HEK293T (cell line): ENCODE measurements at regions not wholly inside any gene's neighbourhood (a gene's known extent, or its start where the extent isn't known, plus 50 kb on each side); places are given as distances from the start of the nearest gene placed in this dataset.

Experiments used
- CTCF ChIA-PET: fragments of 350-600 bp; formaldehyde crosslinking; extraction: SDS; loops from one replicate; lab custom pipeline; 2021; ENCODE audit warnings: antibody characterized with exemption, inconsistent platforms; lab: Yijun Ruan, JAX
- POLR2A ChIA-PET: fragments of 350-600 bp; formaldehyde crosslinking; extraction: SDS; loops from one replicate; lab custom pipeline; 2020; ENCODE audit warnings: antibody characterized with exemption, inconsistent platforms; lab: Yijun Ruan, JAX
- DNase-seq: peaks from one replicate; pipeline ENCODE4 v3.0.0; 2012; ENCODE audit warnings: mixed read lengths; ENCODE audit errors: extremely low spot score
- ARNT ChIP-seq: fragments of 450-650 bp; IDR thresholded peaks from 2 replicates; pipeline ENCODE4 v1.6.1; 2017; ENCODE audit warnings: mild to moderate bottlenecking
- BHLHE40 ChIP-seq: fragments of 450-650 bp; IDR thresholded peaks from 2 replicates; pipeline ENCODE4 v1.6.1; 2016; ENCODE audit warnings: mild to moderate bottlenecking, moderate library complexity, borderline replicate concordance
- CTBP1 ChIP-seq: fragments of 450-650 bp; IDR thresholded peaks from 2 replicates; pipeline ENCODE4 v1.6.1; 2016; ENCODE audit warnings: borderline replicate concordance
- ELF4 ChIP-seq: fragments of 450-650 bp; IDR thresholded peaks from 2 replicates; pipeline ENCODE4 v1.6.1; 2017; ENCODE audit warnings: antibody characterized with exemption
- FOXA1 ChIP-seq: fragments of 450-650 bp; IDR thresholded peaks from 2 replicates; pipeline ENCODE4 v1.6.1; 2016; ENCODE audit warnings: mild to moderate bottlenecking
- FOXK2 ChIP-seq: fragments of 450-650 bp; IDR thresholded peaks from 2 replicates; pipeline ENCODE4 v1.6.1; 2016; ENCODE audit warnings: mild to moderate bottlenecking
- FOXM1 ChIP-seq: fragments of 450-650 bp; IDR thresholded peaks from 2 replicates; pipeline ENCODE4 v1.6.1; 2017; ENCODE audit warnings: mild to moderate bottlenecking, borderline replicate concordance
- HDGF ChIP-seq: fragments of 450-650 bp; IDR thresholded peaks from 2 replicates; pipeline ENCODE4 v1.6.1; 2017; ENCODE audit warnings: antibody characterized with exemption, borderline replicate concordance
- L3MBTL2 ChIP-seq: fragments of 450-650 bp; conservative IDR thresholded peaks from 2 replicates; pipeline ENCODE4 v1.6.1; 2016; ENCODE audit warnings: mild to moderate bottlenecking
- LEF1 ChIP-seq: fragments of 450-650 bp; IDR thresholded peaks from 2 replicates; pipeline ENCODE4 v1.6.1; 2017; ENCODE audit warnings: mild to moderate bottlenecking, borderline replicate concordance
- NFRKB ChIP-seq: fragments of 450-650 bp; IDR thresholded peaks from 2 replicates; pipeline ENCODE4 v1.6.1; 2016; ENCODE audit warnings: mild to moderate bottlenecking, moderate library complexity
- SP1 ChIP-seq: fragments of 450-650 bp; IDR thresholded peaks from 2 replicates; pipeline ENCODE4 v1.6.1; 2017
- SUZ12 ChIP-seq: fragments of 450-650 bp; IDR thresholded peaks from 2 replicates; pipeline ENCODE4 v1.6.1; 2016; ENCODE audit warnings: mild to moderate bottlenecking
- TARDBP ChIP-seq: fragments of 450-650 bp; IDR thresholded peaks from 2 replicates; pipeline ENCODE4 v1.6.1; 2016
- ZNF384 ChIP-seq: fragments of 450-650 bp; IDR thresholded peaks from 2 replicates; pipeline ENCODE4 v1.6.1; 2016
- TF ChIP-seq, protein P1 (sequence below): fragments of 450-650 bp; IDR thresholded peaks from 2 replicates; pipeline ENCODE4 v1.6.1; 2016

DNA sequence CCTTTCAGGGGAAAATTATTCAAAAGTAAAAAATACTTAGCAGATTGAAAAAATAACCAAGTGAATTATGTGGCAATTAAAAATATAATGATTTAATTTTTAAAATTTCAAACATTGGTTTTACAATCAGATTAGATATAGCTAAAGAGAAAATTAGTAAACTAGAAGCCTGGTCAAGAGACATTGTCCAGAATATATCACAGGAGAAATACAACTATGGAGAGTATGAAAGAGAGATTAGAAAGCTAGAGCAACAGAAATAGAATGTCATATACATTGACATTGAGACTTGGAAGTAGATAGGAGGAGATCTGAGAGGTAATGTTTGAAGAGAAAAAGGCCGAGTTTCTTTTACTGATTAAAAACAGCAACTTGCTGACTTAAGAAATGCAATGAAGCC, 476.4 kb upstream of the SLC10A2 start:
- TF ChIP-seq ELF4: no peak
- no peak for TF ChIP-seq TARDBP
- no peak for TF ChIP-seq FOXA1
- no peak for TF ChIP-seq BHLHE40
- DNase-seq: no peak
- CTCF ChIA-PET: no interaction called here
- POLR2A ChIA-PET: no interaction called here

DNA sequence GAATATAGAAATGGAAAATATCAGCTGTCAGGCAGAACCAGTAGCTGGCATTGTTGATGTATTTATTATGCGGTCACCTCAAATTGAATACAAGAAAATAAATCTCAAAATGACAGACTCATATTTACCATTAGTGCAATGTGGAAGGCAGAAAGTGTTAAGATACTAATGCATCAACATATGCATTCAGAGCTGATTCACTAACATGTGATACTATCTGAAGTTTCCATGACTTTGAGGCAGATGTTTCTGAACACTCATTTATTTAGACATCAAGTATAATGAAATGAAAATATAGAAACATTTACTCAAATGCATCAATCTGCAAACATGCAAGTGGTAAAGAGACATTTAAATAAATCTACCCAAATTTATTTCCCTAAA, 474.2 kb upstream of the SLC10A2 start:
- POLR2A ChIA-PET: no interaction called here
- CTCF ChIA-PET: no interaction called here
- DNase-seq: no peak
- TF ChIP-seq FOXA1 (no peak), CTBP1 (no peak), LEF1 (no peak)

DNA sequence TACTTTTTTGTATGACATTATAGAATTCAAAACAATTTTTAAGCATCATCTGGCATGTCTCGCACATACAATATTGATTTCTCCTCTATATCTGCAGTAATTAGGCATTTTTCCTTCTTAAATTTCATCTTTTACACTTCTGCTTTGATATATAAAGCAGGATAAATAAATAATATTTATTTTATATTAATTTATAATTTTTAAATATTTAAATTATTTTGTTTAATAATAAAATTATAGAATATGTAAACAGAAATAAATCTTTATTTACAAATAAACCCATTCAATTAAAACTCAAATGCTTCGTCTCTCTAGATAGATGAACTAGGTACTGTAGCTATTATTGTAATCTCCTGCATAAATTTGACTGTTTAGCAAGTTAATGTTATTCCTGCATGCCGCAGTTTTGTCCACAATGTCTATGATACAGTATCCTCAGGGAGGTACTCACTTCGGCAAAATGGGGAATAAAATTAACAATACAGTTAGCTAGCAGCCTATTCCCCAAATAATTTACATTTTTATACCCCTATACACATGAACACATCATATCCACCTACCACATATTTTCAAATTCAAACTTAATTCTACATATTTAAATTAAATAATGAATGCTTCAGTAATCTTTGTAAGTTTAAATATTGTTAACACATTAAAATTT, 473.6 kb upstream of the SLC10A2 start:
- ChIA-PET POLR2A (no interaction called here), CTCF (no interaction called here)
- no peak for DNase-seq
- TF ChIP-seq ARNT (no peak), ZNF384 (no peak), HDGF (no peak), BHLHE40 (no peak), TARDBP (no peak), L3MBTL2 (no peak), SUZ12 (no peak), SP1 (no peak), ELF4 (no peak), LEF1 (no peak), FOXA1 (no peak)
- TF ChIP-seq, protein P1, sequence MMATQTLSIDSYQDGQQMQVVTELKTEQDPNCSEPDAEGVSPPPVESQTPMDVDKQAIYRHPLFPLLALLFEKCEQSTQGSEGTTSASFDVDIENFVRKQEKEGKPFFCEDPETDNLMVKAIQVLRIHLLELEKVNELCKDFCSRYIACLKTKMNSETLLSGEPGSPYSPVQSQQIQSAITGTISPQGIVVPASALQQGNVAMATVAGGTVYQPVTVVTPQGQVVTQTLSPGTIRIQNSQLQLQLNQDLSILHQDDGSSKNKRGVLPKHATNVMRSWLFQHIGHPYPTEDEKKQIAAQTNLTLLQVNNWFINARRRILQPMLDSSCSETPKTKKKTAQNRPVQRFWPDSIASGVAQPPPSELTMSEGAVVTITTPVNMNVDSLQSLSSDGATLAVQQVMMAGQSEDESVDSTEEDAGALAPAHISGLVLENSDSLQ: no peak

DNA sequence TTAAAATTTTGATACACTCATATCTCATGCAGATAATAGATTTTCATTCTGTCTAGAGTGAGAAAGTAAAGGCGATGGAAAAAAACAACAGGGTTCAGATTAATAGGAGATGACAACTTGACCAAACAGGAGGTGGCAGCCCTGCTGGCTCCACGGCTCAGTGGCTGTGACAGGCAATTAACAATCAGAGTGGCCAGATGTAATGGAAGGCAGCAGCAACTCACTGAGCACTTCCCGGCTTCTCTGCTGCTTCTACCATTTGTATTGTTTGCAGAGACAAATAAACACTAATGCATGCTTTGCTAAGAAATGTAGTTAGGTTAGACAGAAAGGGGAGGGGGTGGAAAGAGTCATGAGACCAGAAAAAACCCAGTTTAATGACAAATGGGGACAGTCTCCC, 473.0 kb upstream of the SLC10A2 start:
- TF ChIP-seq ZNF384: no peak
- no peak for TF ChIP-seq BHLHE40
- no peak for TF ChIP-seq CTBP1
- no peak for TF ChIP-seq FOXA1
- no peak for TF ChIP-seq HDGF
- no peak for TF ChIP-seq ELF4
- TF ChIP-seq NFRKB: no peak
- no peak for TF ChIP-seq SP1
- TF ChIP-seq, protein P1: no peak
- TF ChIP-seq TARDBP: no peak
- TF ChIP-seq SUZ12: no peak
- no peak for TF ChIP-seq FOXK2
- TF ChIP-seq LEF1: no peak
- TF ChIP-seq FOXM1: no peak
- TF ChIP-seq L3MBTL2: no peak
- no peak for TF ChIP-seq ARNT
- ChIA-PET CTCF (no interaction called here), POLR2A (no interaction called here)
- DNase-seq: peak; percentile 4

- CTCF ChIA-PET: no interaction called here
- DNase-seq: no peak
- TF ChIP-seq LEF1 (no peak), NFRKB (no peak), L3MBTL2 (no peak), FOXA1 (no peak), ELF4 (no peak), TARDBP (no peak), BHLHE40 (no peak)
- POLR2A ChIA-PET: no interaction called here
These were observed 471.4 kb upstream of the SLC10A2 start for GRCh38 chr13:103537616-103538015.

GRCh38 chr13:103531278-103531677, 465.1 kb upstream of the SLC10A2 start:
- DNase-seq: no peak
- CTCF ChIA-PET: no interaction called here
- TF ChIP-seq NFRKB (no peak), LEF1 (no peak), ELF4 (no peak), FOXA1 (no peak), TARDBP (no peak), SP1 (no peak), FOXM1 (no peak), FOXK2 (no peak), SUZ12 (no peak), ZNF384 (no peak), L3MBTL2 (no peak), BHLHE40 (no peak), ARNT (no peak), CTBP1 (no peak), HDGF (no peak)
- TF ChIP-seq, protein P1: no peak
- POLR2A ChIA-PET: no interaction called here

DNA sequence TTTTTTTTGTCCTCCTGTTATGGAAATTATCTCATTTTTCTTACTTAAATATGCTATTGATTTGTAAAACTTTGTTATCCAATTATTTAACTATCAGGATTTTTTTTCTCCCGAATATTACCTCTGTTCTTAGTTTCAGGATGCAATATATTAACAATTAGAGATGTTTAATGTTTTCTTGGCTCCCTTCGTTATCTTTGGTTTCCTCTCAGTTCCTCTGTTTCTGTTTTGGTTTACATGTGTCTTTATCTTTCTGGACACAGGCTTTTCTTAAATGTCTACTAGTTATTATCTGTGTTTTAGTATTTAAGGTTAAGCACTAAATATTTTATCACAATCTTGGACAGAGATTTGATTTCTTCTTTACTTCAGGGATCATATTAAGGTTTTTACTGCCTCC, 462.2 kb upstream of the SLC10A2 start:
- ChIA-PET CTCF (no interaction called here), POLR2A (no interaction called here)
- TF ChIP-seq SUZ12: no peak
- no peak for TF ChIP-seq TARDBP
- TF ChIP-seq FOXA1: no peak
- TF ChIP-seq ARNT: no peak
- no peak for TF ChIP-seq FOXK2
- TF ChIP-seq ELF4: no peak
- no peak for TF ChIP-seq FOXM1
- TF ChIP-seq ZNF384: no peak
- TF ChIP-seq CTBP1: no peak
- TF ChIP-seq SP1: no peak
- TF ChIP-seq, protein P1: no peak
- TF ChIP-seq L3MBTL2: no peak
- TF ChIP-seq HDGF: no peak
- no peak for TF ChIP-seq LEF1
- TF ChIP-seq BHLHE40: no peak
- TF ChIP-seq NFRKB: no peak
- DNase-seq: no peak
